GM20000 (cell line): ENCODE measurements at regions not wholly inside any gene's neighbourhood (a gene's known extent, or its start where the extent isn't known, plus 50 kb on each side); places are given as distances from the start of the nearest gene placed in this dataset.

Experiments
- DNase-seq: peaks from one replicate; pipeline ENCODE4 v3.0.0; 2012; ENCODE audit warnings: low spot score
- CTCF ChIP-seq: IDR thresholded peaks from 2 replicates; pipeline ENCODE4 v1.5.1; 2012; ENCODE audit warnings: mild to moderate bottlenecking, control low read depth; ENCODE audit errors: extremely low read depth, missing control alignments

GRCh38 chr14:25222256-25222655 is 172.3 kb upstream of the STXBP6 start:
- no peak for TF ChIP-seq CTCF
- no peak for DNase-seq

GRCh38 chr14:25220514-25220913 is 170.6 kb upstream of the STXBP6 start:
- TF ChIP-seq CTCF, result no peak
- no peak for DNase-seq

- TF ChIP-seq CTCF, result no peak
- DNase-seq, result no peak
Observed at GRCh38 chr14:25215607-25216006, 165.7 kb upstream of the STXBP6 start.

- TF ChIP-seq CTCF, result no peak
- DNase-seq, result no peak
Observed at GRCh38 chr14:25197885-25198284, 147.9 kb upstream of the STXBP6 start.

- no peak for TF ChIP-seq CTCF
- no peak for DNase-seq
Observed at GRCh38 chr14:25180221-25180620, 130.3 kb upstream of the STXBP6 start.

- DNase-seq, result no peak
- TF ChIP-seq CTCF, result no peak
Observed at GRCh38 chr14:25178255-25178654, 128.3 kb upstream of the STXBP6 start.

- TF ChIP-seq CTCF, result peak; percentile 32
- peak; percentile 42 for DNase-seq
Observed at GRCh38 chr14:25150934-25151790, 101.2 kb upstream of the STXBP6 start.
